WTC11 (cell line): ENCODE measurements at regions not wholly inside any gene's neighbourhood (a gene's known extent, or its start where the extent isn't known, plus 50 kb on each side); places are given as distances from the start of the nearest gene placed in this dataset.

Experiments
- CTCF ChIP-seq: fragments of 200-600 bp; IDR thresholded peaks from 2 replicates; pipeline ENCODE4 v1.8.0; 2022; ENCODE audit warnings: antibody characterized with exemption
- GABPB1 ChIP-seq: sonication (generic); formaldehyde crosslinking; IDR thresholded peaks from 2 replicates; pipeline ENCODE4 v1.8.1; 2023; ENCODE audit warnings: mild to moderate bottlenecking, missing genetic modification reagents
- HMGXB4 ChIP-seq: sonication (generic); formaldehyde crosslinking; IDR thresholded peaks from 2 replicates; pipeline ENCODE4 v1.8.1; 2023; ENCODE audit warnings: mild to moderate bottlenecking, moderate library complexity, missing genetic modification reagents
- JUN ChIP-seq: sonication (generic); formaldehyde crosslinking; IDR thresholded peaks from 2 replicates; pipeline ENCODE4 v1.8.0; 2023; ENCODE audit warnings: mild to moderate bottlenecking, missing genetic modification reagents
- ZNF138 ChIP-seq: sonication (generic); formaldehyde crosslinking; conservative IDR thresholded peaks from 2 replicates; pipeline ENCODE4 v1.8.1; 2022; ENCODE audit warnings: mild to moderate bottlenecking, moderate library complexity, missing genetic modification reagents
- ZNF423 ChIP-seq: fragments of 250-450 bp; sonication (Bioruptor Pico); IDR thresholded peaks from 2 replicates; pipeline ENCODE4 v2.1.2; 2022; ENCODE audit warnings: mild to moderate bottlenecking, moderate library complexity
- TF ChIP-seq, protein P1 (sequence below): sonication (generic); formaldehyde crosslinking; IDR thresholded peaks from 2 replicates; pipeline ENCODE4 v1.8.1; 2023; ENCODE audit warnings: mild to moderate bottlenecking, missing genetic modification reagents, moderate library complexity
- TF ChIP-seq, protein P2 (sequence below): sonication (generic); formaldehyde crosslinking; IDR thresholded peaks from 2 replicates; pipeline ENCODE4 v1.8.0; 2022; ENCODE audit warnings: missing genetic modification reagents
- TF ChIP-seq, protein P3 (sequence below): sonication (generic); formaldehyde crosslinking; IDR thresholded peaks from 2 replicates; pipeline ENCODE4 v1.8.1; 2022; ENCODE audit warnings: missing genetic modification reagents, borderline replicate concordance
- TF ChIP-seq, protein P4 (sequence below): sonication (generic); formaldehyde crosslinking; IDR thresholded peaks from 2 replicates; pipeline ENCODE4 v1.8.1; 2022; ENCODE audit warnings: mild to moderate bottlenecking, missing genetic modification reagents, moderate library complexity, borderline replicate concordance

DNA sequence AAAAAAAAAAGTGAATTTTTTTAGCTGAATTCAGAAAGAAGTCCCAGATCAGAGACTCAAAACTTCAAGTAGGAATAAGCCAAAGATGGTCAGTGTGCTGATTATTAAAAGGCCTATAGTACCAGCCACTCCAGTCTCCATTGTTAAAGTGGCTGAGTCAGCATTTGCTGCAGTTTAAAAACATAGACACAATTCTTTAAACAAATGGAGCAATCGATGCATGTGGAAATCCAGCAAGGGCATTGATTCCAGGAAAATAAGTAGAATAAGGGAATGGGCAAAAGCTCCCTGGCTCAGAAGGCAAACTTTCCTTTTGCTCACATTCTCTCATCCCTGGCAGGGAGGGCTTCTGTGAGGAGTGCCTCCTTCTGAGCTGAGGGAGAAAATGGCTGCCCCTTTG lies 317.6 kb downstream of the LRIG3 start:
- TF ChIP-seq CTCF = no peak
- no peak for TF ChIP-seq HMGXB4 (CRISPR knock-in tag)
- TF ChIP-seq ZNF138 (CRISPR knock-in tag) = no peak
- no peak for TF ChIP-seq GABPB1
- TF ChIP-seq JUN (CRISPR knock-in tag) = no peak
- TF ChIP-seq, protein P1, sequence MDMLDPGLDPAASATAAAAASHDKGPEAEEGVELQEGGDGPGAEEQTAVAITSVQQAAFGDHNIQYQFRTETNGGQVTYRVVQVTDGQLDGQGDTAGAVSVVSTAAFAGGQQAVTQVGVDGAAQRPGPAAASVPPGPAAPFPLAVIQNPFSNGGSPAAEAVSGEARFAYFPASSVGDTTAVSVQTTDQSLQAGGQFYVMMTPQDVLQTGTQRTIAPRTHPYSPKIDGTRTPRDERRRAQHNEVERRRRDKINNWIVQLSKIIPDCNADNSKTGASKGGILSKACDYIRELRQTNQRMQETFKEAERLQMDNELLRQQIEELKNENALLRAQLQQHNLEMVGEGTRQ (CRISPR knock-in tag) = no peak
- TF ChIP-seq, protein P2, sequence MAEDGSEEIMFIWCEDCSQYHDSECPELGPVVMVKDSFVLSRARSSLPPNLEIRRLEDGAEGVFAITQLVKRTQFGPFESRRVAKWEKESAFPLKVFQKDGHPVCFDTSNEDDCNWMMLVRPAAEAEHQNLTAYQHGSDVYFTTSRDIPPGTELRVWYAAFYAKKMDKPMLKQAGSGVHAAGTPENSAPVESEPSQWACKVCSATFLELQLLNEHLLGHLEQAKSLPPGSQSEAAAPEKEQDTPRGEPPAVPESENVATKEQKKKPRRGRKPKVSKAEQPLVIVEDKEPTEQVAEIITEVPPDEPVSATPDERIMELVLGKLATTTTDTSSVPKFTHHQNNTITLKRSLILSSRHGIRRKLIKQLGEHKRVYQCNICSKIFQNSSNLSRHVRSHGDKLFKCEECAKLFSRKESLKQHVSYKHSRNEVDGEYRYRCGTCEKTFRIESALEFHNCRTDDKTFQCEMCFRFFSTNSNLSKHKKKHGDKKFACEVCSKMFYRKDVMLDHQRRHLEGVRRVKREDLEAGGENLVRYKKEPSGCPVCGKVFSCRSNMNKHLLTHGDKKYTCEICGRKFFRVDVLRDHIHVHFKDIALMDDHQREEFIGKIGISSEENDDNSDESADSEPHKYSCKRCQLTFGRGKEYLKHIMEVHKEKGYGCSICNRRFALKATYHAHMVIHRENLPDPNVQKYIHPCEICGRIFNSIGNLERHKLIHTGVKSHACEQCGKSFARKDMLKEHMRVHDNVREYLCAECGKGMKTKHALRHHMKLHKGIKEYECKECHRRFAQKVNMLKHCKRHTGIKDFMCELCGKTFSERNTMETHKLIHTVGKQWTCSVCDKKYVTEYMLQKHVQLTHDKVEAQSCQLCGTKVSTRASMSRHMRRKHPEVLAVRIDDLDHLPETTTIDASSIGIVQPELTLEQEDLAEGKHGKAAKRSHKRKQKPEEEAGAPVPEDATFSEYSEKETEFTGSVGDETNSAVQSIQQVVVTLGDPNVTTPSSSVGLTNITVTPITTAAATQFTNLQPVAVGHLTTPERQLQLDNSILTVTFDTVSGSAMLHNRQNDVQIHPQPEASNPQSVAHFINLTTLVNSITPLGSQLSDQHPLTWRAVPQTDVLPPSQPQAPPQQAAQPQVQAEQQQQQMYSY (CRISPR knock-in tag) = no peak
- TF ChIP-seq ZNF423 (CRISPR knock-in tag) = no peak
- TF ChIP-seq, protein P3, sequence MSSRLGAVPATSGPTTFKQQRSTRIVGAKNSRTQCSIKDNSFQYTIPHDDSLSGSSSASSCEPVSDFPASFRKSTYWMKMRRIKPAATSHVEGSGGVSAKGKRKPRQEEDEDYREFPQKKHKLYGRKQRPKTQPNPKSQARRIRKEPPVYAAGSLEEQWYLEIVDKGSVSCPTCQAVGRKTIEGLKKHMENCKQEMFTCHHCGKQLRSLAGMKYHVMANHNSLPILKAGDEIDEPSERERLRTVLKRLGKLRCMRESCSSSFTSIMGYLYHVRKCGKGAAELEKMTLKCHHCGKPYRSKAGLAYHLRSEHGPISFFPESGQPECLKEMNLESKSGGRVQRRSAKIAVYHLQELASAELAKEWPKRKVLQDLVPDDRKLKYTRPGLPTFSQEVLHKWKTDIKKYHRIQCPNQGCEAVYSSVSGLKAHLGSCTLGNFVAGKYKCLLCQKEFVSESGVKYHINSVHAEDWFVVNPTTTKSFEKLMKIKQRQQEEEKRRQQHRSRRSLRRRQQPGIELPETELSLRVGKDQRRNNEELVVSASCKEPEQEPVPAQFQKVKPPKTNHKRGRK (CRISPR knock-in tag) = no peak
- TF ChIP-seq, protein P4, sequence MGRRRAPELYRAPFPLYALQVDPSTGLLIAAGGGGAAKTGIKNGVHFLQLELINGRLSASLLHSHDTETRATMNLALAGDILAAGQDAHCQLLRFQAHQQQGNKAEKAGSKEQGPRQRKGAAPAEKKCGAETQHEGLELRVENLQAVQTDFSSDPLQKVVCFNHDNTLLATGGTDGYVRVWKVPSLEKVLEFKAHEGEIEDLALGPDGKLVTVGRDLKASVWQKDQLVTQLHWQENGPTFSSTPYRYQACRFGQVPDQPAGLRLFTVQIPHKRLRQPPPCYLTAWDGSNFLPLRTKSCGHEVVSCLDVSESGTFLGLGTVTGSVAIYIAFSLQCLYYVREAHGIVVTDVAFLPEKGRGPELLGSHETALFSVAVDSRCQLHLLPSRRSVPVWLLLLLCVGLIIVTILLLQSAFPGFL (CRISPR knock-in tag) = no peak
